ENCODE measurements at regions not wholly inside any gene's neighbourhood (a gene's known extent, or its start where the extent isn't known, plus 50 kb on each side); places are given as distances from the start of the nearest gene placed in this dataset.

DNA sequence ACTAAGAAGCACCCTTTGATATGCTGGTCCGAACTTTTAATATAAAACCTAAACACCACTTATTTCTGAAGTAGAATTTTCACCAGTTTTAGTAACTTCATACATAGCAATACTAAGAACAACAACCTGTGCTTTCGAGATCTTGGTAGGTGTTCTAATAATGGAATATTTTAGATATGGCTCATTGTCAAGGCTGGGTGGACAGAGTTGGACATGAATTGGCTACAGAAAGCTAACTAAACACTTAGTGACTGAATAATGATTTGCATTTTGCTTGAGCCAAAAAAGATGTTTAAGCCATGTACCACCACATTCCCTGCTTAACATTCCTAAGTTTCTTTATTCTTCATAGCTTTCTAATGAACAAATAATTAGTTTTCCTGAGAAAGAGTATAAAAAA lies 344.3 kb upstream of the SGCG start:
- no peaks in the 10 kb centered on the region for H3K9me2 ChIP-seq (ENCODE audit: insufficient read depth)
- no peaks in the 10 kb centered on the region for H3K36me3 ChIP-seq (ENCODE audit: control insufficient read depth in 1 of 2, insufficient read depth in 2 of 2, low read length in 2 of 2)
- RAD21 ChIA-PET (ENCODE audit: low non-redundant PET in 1 of 2, low total read pairs in 2 of 2, uncharacterized antibody in 2 of 2, unreplicated experiment in 2 of 2), result no interaction called here
- intact Hi-C loops (cut with micrococcal nuclease), result no loop called here
- no peak for DNase-seq (ENCODE audit: low read depth, low spot score)
- no TSS peak for BruUV-seq (replicated peaks)
- H3K4me2 ChIP-seq (ENCODE audit: low read length), result no peak overlapping the region
- H4K20me1 ChIP-seq (ENCODE audit: insufficient read depth), result no peaks in the 10 kb centered on the region
- no peak overlapping the region for H3K9ac ChIP-seq (ENCODE audit: low read length)
- H3K4me1 ChIP-seq (ENCODE audit: control insufficient read depth in 1 of 2, insufficient read depth in 2 of 2, low read length in 2 of 2), result no peaks in the 10 kb centered on the region
- TF ChIP-seq RAD21 (IDR thresholded peaks at IDR 0.05; ENCODE audit: low read depth), result no peak
- TF ChIP-seq ELF1 (IDR thresholded peaks at IDR 0.05; ENCODE audit: borderline replicate concordance, low read depth), result no peak
- TF ChIP-seq, protein P1, sequence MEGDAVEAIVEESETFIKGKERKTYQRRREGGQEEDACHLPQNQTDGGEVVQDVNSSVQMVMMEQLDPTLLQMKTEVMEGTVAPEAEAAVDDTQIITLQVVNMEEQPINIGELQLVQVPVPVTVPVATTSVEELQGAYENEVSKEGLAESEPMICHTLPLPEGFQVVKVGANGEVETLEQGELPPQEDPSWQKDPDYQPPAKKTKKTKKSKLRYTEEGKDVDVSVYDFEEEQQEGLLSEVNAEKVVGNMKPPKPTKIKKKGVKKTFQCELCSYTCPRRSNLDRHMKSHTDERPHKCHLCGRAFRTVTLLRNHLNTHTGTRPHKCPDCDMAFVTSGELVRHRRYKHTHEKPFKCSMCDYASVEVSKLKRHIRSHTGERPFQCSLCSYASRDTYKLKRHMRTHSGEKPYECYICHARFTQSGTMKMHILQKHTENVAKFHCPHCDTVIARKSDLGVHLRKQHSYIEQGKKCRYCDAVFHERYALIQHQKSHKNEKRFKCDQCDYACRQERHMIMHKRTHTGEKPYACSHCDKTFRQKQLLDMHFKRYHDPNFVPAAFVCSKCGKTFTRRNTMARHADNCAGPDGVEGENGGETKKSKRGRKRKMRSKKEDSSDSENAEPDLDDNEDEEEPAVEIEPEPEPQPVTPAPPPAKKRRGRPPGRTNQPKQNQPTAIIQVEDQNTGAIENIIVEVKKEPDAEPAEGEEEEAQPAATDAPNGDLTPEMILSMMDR (IDR thresholded peaks at IDR 0.05 in 2 of 3, conservative IDR thresholded peaks at IDR 0.05 in 1 of 3; ENCODE audit: borderline replicate concordance in 1 of 3, insufficient read depth in 1 of 3, low read depth in 2 of 3, low read length in 2 of 3), result no peak
- TF ChIP-seq JUND (IDR thresholded peaks at IDR 0.05), result no peak
- no peak for TF ChIP-seq ZFX (IDR thresholded peaks at IDR 0.05)
- TF ChIP-seq, protein P2, sequence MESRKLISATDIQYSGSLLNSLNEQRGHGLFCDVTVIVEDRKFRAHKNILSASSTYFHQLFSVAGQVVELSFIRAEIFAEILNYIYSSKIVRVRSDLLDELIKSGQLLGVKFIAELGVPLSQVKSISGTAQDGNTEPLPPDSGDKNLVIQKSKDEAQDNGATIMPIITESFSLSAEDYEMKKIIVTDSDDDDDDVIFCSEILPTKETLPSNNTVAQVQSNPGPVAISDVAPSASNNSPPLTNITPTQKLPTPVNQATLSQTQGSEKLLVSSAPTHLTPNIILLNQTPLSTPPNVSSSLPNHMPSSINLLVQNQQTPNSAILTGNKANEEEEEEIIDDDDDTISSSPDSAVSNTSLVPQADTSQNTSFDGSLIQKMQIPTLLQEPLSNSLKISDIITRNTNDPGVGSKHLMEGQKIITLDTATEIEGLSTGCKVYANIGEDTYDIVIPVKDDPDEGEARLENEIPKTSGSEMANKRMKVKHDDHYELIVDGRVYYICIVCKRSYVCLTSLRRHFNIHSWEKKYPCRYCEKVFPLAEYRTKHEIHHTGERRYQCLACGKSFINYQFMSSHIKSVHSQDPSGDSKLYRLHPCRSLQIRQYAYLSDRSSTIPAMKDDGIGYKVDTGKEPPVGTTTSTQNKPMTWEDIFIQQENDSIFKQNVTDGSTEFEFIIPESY (IDR thresholded peaks at IDR 0.05; ENCODE audit: extremely low read depth, insufficient replicate concordance, low read length), result no peak
- no peak for TF ChIP-seq TCF7L2 (IDR thresholded peaks at IDR 0.05; ENCODE audit: borderline replicate concordance, extremely low read depth, insufficient read depth, insufficient read length)
- TF ChIP-seq, protein P3, sequence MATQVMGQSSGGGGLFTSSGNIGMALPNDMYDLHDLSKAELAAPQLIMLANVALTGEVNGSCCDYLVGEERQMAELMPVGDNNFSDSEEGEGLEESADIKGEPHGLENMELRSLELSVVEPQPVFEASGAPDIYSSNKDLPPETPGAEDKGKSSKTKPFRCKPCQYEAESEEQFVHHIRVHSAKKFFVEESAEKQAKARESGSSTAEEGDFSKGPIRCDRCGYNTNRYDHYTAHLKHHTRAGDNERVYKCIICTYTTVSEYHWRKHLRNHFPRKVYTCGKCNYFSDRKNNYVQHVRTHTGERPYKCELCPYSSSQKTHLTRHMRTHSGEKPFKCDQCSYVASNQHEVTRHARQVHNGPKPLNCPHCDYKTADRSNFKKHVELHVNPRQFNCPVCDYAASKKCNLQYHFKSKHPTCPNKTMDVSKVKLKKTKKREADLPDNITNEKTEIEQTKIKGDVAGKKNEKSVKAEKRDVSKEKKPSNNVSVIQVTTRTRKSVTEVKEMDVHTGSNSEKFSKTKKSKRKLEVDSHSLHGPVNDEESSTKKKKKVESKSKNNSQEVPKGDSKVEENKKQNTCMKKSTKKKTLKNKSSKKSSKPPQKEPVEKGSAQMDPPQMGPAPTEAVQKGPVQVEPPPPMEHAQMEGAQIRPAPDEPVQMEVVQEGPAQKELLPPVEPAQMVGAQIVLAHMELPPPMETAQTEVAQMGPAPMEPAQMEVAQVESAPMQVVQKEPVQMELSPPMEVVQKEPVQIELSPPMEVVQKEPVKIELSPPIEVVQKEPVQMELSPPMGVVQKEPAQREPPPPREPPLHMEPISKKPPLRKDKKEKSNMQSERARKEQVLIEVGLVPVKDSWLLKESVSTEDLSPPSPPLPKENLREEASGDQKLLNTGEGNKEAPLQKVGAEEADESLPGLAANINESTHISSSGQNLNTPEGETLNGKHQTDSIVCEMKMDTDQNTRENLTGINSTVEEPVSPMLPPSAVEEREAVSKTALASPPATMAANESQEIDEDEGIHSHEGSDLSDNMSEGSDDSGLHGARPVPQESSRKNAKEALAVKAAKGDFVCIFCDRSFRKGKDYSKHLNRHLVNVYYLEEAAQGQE (IDR thresholded peaks at IDR 0.05; ENCODE audit: low read depth), result no peak
- TF ChIP-seq, protein P4, sequence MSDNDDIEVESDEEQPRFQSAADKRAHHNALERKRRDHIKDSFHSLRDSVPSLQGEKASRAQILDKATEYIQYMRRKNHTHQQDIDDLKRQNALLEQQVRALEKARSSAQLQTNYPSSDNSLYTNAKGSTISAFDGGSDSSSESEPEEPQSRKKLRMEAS (IDR thresholded peaks at IDR 0.05), result no peak
- no peak for TF ChIP-seq CEBPB (IDR thresholded peaks at IDR 0.05; ENCODE audit: low read depth)
- TF ChIP-seq POLR2A (IDR thresholded peaks at IDR 0.05; ENCODE audit: borderline replicate concordance, extremely low read depth, insufficient read depth, insufficient read length), result no peak
- no peak for TF ChIP-seq SRF (IDR thresholded peaks at IDR 0.05; ENCODE audit: low read depth)
- TF ChIP-seq EGR1 (IDR thresholded peaks at IDR 0.05; ENCODE audit: low read depth), result no peak
- TF ChIP-seq ZNF274 (IDR thresholded peaks at IDR 0.05; ENCODE audit: low read depth, low read length), result no peak
- TF ChIP-seq CBX3 (IDR thresholded peaks at IDR 0.05; ENCODE audit: low read depth), result no peak
- CTCF ChIA-PET, result no interaction called here
- no peak overlapping the region for H3K4me3 ChIP-seq (replicated peaks in 1 of 2; ENCODE audit: low read depth in 1 of 2, low read length in 2 of 2)
- no peaks in the 10 kb centered on the region for H3K9me3 ChIP-seq (ENCODE audit: control insufficient read depth in 1 of 2, insufficient read depth in 1 of 2, low read depth in 1 of 2, low read length in 2 of 2)
- no peaks in the 10 kb centered on the region for H3K27me3 ChIP-seq (ENCODE audit: insufficient read depth, low read length)
- no peak overlapping the region for H2AFZ ChIP-seq (ENCODE audit: low read depth, low read length, poor library complexity, severe bottlenecking)
- no peak for ATAC-seq
- POLR2A ChIA-PET, result no interaction called here
- no peak overlapping the region for H3K27ac ChIP-seq (ENCODE audit: low read depth, low read length)
- H3K79me2 ChIP-seq (ENCODE audit: insufficient read depth, low read length), result no peaks in the 10 kb centered on the region

All from HCT116 (cell line).